Neural cell (in vitro differentiated cells): ENCODE measurements at regions not wholly inside any gene's neighbourhood (a gene's known extent, or its start where the extent isn't known, plus 50 kb on each side); places are given as distances from the start of the nearest gene placed in this dataset.

Experiments used
- H2AFZ ChIP-seq: fragments of 200-600, 300-800 bp; sonication (generic), shearing (Covaris generic); 2 replicates; pipeline ENCODE4 v1.6.0; 2014; ENCODE audit warnings: low read depth, mild to moderate bottlenecking, antibody characterized with exemption, low read length, moderate library complexity
- H3F3A ChIP-seq: fragments of 200-600 bp; shearing (Covaris generic); 2 replicates; pipeline ENCODE4 v1.6.1; 2016; ENCODE audit warnings: mild to moderate bottlenecking, moderate library complexity, mixed read lengths, antibody characterized with exemption, low read length; ENCODE audit not compliant: insufficient read depth, poor library complexity, severe bottlenecking
- H3K27ac ChIP-seq: fragments of 200-600, 300-800 bp; sonication (generic), shearing (Covaris generic); 2 replicates; pipeline ENCODE4 v1.5.1; 2014; ENCODE audit warnings: mild to moderate bottlenecking, low read length, moderate library complexity
- H3K27me3 ChIP-seq: fragments of 300-800, 200-600 bp; sonication (generic), shearing (Covaris generic); 2 replicates; pipeline ENCODE4 v1.6.0; 2014; ENCODE audit warnings: mild to moderate bottlenecking, low read depth, low read length, moderate library complexity; ENCODE audit not compliant: insufficient read depth
- H3K36me3 ChIP-seq: fragments of 300-800, 200-600 bp; sonication (generic), shearing (Covaris generic); 2 replicates; pipeline ENCODE4 v1.5.1; 2014; ENCODE audit warnings: mild to moderate bottlenecking, antibody characterized with exemption, low read length, moderate library complexity; ENCODE audit not compliant: insufficient read depth
- H3K4me2 ChIP-seq: fragments of 300-800, 200-600 bp; sonication (generic), shearing (Covaris generic); 2 replicates; pipeline ENCODE4 v1.6.0; 2014; ENCODE audit warnings: mild to moderate bottlenecking, low read length
- H3K4me3 ChIP-seq: fragments of 300-800, 200-600 bp; sonication (generic), shearing (Covaris generic); 2 replicates; pipeline ENCODE4 v1.5.1; 2014; ENCODE audit warnings: mild to moderate bottlenecking, low read length, moderate library complexity
- H3K79me2 ChIP-seq: fragments of 200-600 bp; shearing (Covaris generic); replicated peaks from 2 replicates; pipeline ENCODE4 v1.6.0; 2014; ENCODE audit warnings: mild to moderate bottlenecking, low read length, moderate library complexity; ENCODE audit not compliant: insufficient read depth
- H3K9ac ChIP-seq: fragments of 300-800, 200-600 bp; sonication (generic), shearing (Covaris generic); 2 replicates; pipeline ENCODE4 v1.6.1; 2016; ENCODE audit warnings: mild to moderate bottlenecking, low read length, mixed read lengths
- H3K9me2 ChIP-seq: fragments of 200-600 bp; shearing (Covaris generic); 2 replicates; pipeline ENCODE4 v1.6.1; 2016; ENCODE audit warnings: mild to moderate bottlenecking, low read length, mixed read lengths; ENCODE audit not compliant: insufficient read depth
- H3K9me3 ChIP-seq: fragments of 200-600, 300-800 bp; sonication (generic), shearing (Covaris generic); 2 replicates; pipeline ENCODE4 v1.6.1; 2016; ENCODE audit warnings: mild to moderate bottlenecking, mixed run types, low read length, moderate library complexity, mixed read lengths
- H4K20me1 ChIP-seq: fragments of 200-600 bp; shearing (Covaris generic); 2 replicates; pipeline ENCODE4 v1.6.1; 2016; ENCODE audit warnings: mild to moderate bottlenecking, mixed run types; ENCODE audit not compliant: insufficient read depth
- EP300 ChIP-seq: fragments of 450-650 bp; conservative IDR thresholded peaks from 2 replicates; pipeline ENCODE4 v1.6.1; 2014; ENCODE audit warnings: antibody characterized with exemption, mild to moderate bottlenecking, moderate library complexity; ENCODE audit not compliant: poor library complexity, severe bottlenecking
- EZH2 ChIP-seq: fragments of 200-600, 300-800 bp; shearing (Covaris generic), sonication (generic); IDR thresholded peaks from 2 replicates; pipeline ENCODE4 v1.6.1; 2014; ENCODE audit warnings: antibody characterized with exemption, low read length, borderline replicate concordance, mild to moderate bottlenecking; ENCODE audit not compliant: insufficient read depth, poor library complexity, severe bottlenecking
- MXI1 ChIP-seq: fragments of 450-650 bp; conservative IDR thresholded peaks from 2 replicates; pipeline ENCODE4 v1.6.1; 2014; ENCODE audit warnings: antibody characterized with exemption, mild to moderate bottlenecking; ENCODE audit not compliant: poor library complexity, severe bottlenecking
- POLR2AphosphoS5 ChIP-seq: IDR thresholded peaks from 2 replicates; pipeline ENCODE4 v1.6.1; 2012
- RAD21 ChIP-seq: fragments of 450-650 bp; conservative IDR thresholded peaks from 2 replicates; pipeline ENCODE4 v1.6.1; 2014; ENCODE audit warnings: antibody characterized with exemption, mild to moderate bottlenecking, moderate library complexity
- SMC3 ChIP-seq: fragments of 450-650 bp; conservative IDR thresholded peaks from 2 replicates; pipeline ENCODE4 v1.6.1; 2014; ENCODE audit warnings: antibody characterized with exemption, mild to moderate bottlenecking, moderate library complexity; ENCODE audit not compliant: poor library complexity
- TAF1 ChIP-seq: IDR thresholded peaks from 2 replicates; pipeline ENCODE4 v1.6.1; 2012; ENCODE audit warnings: low read depth
- TF ChIP-seq, protein P1 (sequence below): fragments of 450-650 bp; IDR thresholded peaks from 2 replicates; pipeline ENCODE4 v1.5.1; 2014; ENCODE audit warnings: antibody characterized with exemption, mild to moderate bottlenecking, moderate library complexity; ENCODE audit not compliant: poor library complexity, severe bottlenecking
- TF ChIP-seq, protein P2 (sequence below): IDR thresholded peaks from 2 replicates; pipeline ENCODE4 v1.6.1; 2012; ENCODE audit warnings: borderline replicate concordance

DNA sequence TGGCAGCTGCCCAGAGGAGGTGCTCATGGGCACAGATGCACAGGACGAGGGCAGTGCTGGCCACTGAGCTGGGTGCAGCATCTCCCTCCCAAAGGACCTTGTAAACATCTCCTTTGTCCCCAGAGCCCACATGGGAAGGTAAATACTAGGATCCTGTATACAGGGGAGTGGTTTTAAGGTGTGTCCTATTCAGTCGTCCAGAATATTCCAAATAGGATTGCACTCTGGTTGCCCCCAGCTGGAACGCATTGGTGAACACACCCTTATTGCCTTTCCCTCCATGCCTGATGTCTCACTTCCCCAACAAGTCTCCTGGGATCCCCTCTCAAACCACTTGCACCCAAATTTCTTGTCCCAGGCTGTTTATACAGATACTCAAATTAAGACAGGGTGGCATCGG, 152.0 kb upstream of the PCBD1 start:
- Histone ChIP-seq H3K4me3 (no peak overlapping the region), H3F3A (no peaks in the 10 kb centered on the region), H3K4me2 (no peak overlapping the region), H3K36me3 (no peaks in the 10 kb centered on the region), H3K9ac (no peak overlapping the region), H3K27me3 (no peaks in the 10 kb centered on the region), H4K20me1 (no peaks in the 10 kb centered on the region), H3K79me2 (no peaks in the 10 kb centered on the region), H2AFZ (no peak overlapping the region), H3K27ac (no peak overlapping the region), H3K9me2 (no peaks in the 10 kb centered on the region), H3K9me3 (no peaks in the 10 kb centered on the region)
- TF ChIP-seq, protein P1, sequence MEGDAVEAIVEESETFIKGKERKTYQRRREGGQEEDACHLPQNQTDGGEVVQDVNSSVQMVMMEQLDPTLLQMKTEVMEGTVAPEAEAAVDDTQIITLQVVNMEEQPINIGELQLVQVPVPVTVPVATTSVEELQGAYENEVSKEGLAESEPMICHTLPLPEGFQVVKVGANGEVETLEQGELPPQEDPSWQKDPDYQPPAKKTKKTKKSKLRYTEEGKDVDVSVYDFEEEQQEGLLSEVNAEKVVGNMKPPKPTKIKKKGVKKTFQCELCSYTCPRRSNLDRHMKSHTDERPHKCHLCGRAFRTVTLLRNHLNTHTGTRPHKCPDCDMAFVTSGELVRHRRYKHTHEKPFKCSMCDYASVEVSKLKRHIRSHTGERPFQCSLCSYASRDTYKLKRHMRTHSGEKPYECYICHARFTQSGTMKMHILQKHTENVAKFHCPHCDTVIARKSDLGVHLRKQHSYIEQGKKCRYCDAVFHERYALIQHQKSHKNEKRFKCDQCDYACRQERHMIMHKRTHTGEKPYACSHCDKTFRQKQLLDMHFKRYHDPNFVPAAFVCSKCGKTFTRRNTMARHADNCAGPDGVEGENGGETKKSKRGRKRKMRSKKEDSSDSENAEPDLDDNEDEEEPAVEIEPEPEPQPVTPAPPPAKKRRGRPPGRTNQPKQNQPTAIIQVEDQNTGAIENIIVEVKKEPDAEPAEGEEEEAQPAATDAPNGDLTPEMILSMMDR, result no peak
- TF ChIP-seq RAD21 (no peak), POLR2AphosphoS5 (no peak), MXI1 (no peak), SMC3 (no peak), TAF1 (no peak), EZH2 (no peak), EP300 (no peak)
- TF ChIP-seq, protein P2, sequence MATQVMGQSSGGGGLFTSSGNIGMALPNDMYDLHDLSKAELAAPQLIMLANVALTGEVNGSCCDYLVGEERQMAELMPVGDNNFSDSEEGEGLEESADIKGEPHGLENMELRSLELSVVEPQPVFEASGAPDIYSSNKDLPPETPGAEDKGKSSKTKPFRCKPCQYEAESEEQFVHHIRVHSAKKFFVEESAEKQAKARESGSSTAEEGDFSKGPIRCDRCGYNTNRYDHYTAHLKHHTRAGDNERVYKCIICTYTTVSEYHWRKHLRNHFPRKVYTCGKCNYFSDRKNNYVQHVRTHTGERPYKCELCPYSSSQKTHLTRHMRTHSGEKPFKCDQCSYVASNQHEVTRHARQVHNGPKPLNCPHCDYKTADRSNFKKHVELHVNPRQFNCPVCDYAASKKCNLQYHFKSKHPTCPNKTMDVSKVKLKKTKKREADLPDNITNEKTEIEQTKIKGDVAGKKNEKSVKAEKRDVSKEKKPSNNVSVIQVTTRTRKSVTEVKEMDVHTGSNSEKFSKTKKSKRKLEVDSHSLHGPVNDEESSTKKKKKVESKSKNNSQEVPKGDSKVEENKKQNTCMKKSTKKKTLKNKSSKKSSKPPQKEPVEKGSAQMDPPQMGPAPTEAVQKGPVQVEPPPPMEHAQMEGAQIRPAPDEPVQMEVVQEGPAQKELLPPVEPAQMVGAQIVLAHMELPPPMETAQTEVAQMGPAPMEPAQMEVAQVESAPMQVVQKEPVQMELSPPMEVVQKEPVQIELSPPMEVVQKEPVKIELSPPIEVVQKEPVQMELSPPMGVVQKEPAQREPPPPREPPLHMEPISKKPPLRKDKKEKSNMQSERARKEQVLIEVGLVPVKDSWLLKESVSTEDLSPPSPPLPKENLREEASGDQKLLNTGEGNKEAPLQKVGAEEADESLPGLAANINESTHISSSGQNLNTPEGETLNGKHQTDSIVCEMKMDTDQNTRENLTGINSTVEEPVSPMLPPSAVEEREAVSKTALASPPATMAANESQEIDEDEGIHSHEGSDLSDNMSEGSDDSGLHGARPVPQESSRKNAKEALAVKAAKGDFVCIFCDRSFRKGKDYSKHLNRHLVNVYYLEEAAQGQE, result no peak

DNA sequence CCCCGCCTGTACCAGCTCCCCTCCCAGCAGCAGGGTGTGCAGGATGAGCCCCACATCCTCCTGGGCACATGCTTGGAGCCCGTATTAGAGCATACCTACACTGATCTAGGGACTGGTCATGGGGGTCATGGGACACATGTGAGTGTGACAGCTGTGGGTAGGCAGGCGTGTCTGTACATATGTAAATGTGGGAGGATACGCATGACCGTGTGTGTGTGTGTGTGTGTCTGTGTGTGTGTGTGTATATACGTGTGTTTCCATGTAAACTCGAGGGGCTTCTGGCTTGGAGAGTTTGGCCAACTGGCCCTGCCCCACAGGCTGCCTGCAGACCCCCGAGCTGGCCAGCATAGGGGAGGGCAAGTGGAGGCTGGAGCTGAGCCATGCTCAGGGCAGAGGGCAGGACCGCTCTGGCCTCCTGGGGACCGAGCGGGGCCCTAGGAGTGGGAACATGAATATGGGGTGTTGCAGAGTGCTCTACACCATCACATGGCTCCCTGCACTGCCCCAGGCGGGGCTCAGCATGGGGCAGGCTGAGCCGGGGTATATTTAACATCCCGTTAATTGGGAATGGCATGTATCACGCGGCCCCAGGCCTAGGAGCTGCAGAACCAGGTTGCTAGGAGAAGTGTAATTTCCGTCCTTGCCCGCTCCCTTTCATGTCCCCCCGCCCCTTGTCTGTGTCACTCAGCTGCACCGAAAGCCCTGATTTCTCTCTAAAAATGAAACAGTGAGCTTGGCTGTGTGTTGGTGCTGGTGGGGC, 152.7 kb upstream of the PCBD1 start:
- Histone ChIP-seq H2AFZ (no peak overlapping the region), H3K4me2 (no peak overlapping the region)

More for the DNA sequence above, 152.7 kb upstream of the PCBD1 start:
- no peaks in the 10 kb centered on the region for H3F3A ChIP-seq
- no peak overlapping the region for H3K4me3 ChIP-seq
- no peaks in the 10 kb centered on the region for H4K20me1 ChIP-seq
- H3K27me3 ChIP-seq, result no peaks in the 10 kb centered on the region
- H3K9me2 ChIP-seq, result no peaks in the 10 kb centered on the region
- no peak overlapping the region for H3K27ac ChIP-seq
- no peak overlapping the region for H3K9ac ChIP-seq
- H3K36me3 ChIP-seq, result no peaks in the 10 kb centered on the region
- H3K9me3 ChIP-seq, result no peaks in the 10 kb centered on the region
- no peak for TF ChIP-seq MXI1
- TF ChIP-seq TAF1, result no peak
- TF ChIP-seq, protein P2, result no peak
- TF ChIP-seq SMC3, result no peak
- TF ChIP-seq, protein P1, result no peak
- TF ChIP-seq POLR2AphosphoS5, result no peak
- no peak for TF ChIP-seq EZH2
- TF ChIP-seq RAD21, result no peak
- TF ChIP-seq EP300, result no peak
- no peaks in the 10 kb centered on the region for H3K79me2 ChIP-seq
